Panc1 (cell line): ENCODE measurements at regions not wholly inside any gene's neighbourhood (a gene's known extent, or its start where the extent isn't known, plus 50 kb on each side); places are given as distances from the start of the nearest gene placed in this dataset.

ENCODE experiments used
- ATAC-seq: fragments of 200-7000 bp; cut with Tn5 transposase; 2 replicates; pipeline ENCODE4 v1.9.1; 2020; ENCODE audit warnings: mild to moderate bottlenecking, moderate library complexity
- BruUV-seq: library from RNA; stranded (reverse); fragments of 400-500 nt; replicated peaks from 2 replicates; lab custom pipeline; 2021; lab: Mats Ljungman, UMichigan
- CTCF ChIA-PET: fragments of 300-600 bp; sonication (Branson Sonifier 250); formaldehyde crosslinking; loops from one replicate; lab custom pipeline; 2022; ENCODE audit warnings: antibody characterized with exemption; lab: Charles Lee
- POLR2A ChIA-PET: fragments of 300-600 bp; sonication (Branson Sonifier 250); formaldehyde crosslinking; loops from one replicate; lab custom pipeline; 2022; ENCODE audit warnings: antibody characterized with exemption; lab: Charles Lee
- DNase-seq: peaks from one replicate; pipeline ENCODE4 v3.0.0-alpha.2; 2010; ENCODE audit warnings: low read depth, low spot score
- H3K27ac ChIP-seq: 2 replicates; pipeline ENCODE4 v1.5.1; 2011; ENCODE audit warnings: mild to moderate bottlenecking, low read length, inconsistent platforms
- H3K27me3 ChIP-seq: fragments of 200-500 bp; sonication (Bioruptor generic); 2 replicates; pipeline ENCODE4 v1.6.0; 2014; ENCODE audit warnings: low read length, inconsistent platforms; ENCODE audit not compliant: control insufficient read depth, insufficient read depth
- H3K36me3 ChIP-seq: fragments of 200-500 bp; sonication (Bioruptor generic); 2 replicates; pipeline ENCODE4 v1.5.1; 2014; ENCODE audit warnings: inconsistent platforms, mild to moderate bottlenecking, low read length, moderate library complexity; ENCODE audit not compliant: control insufficient read depth, insufficient read depth
- H3K4me1 ChIP-seq: 2 replicates; pipeline ENCODE4 v1.5.1; 2011; ENCODE audit warnings: inconsistent platforms, mild to moderate bottlenecking, low read length, moderate library complexity; ENCODE audit not compliant: control insufficient read depth, insufficient read depth
- H3K4me3 ChIP-seq, 2 experiments: 2 replicates each; pipeline ENCODE4 v1.5.1; 2011 to 2012; ENCODE audit warnings: low read depth in 2 of 2, low read length in 2 of 2, mild to moderate bottlenecking in 2 of 2, inconsistent platforms in 1 of 2, moderate library complexity in 1 of 2
- H3K9me3 ChIP-seq: fragments of 200-500 bp; sonication (Bioruptor generic); 2 replicates; pipeline ENCODE4 v1.5.1; 2014; ENCODE audit warnings: low read depth, mild to moderate bottlenecking, inconsistent platforms, low read length, moderate library complexity; ENCODE audit not compliant: control insufficient read depth, insufficient read depth
- CTCF ChIP-seq: fragments of 450-650 bp; IDR thresholded peaks from 2 replicates; pipeline ENCODE4 v1.5.1; 2017; ENCODE audit warnings: mild to moderate bottlenecking
- POLR2AphosphoS5 ChIP-seq: IDR thresholded peaks from 2 replicates; pipeline ENCODE4 v1.6.1; 2012; ENCODE audit warnings: mild to moderate bottlenecking, low read depth, low read length, moderate library complexity
- REST ChIP-seq, 2 experiments: IDR thresholded peaks; 2 replicates each; pipeline ENCODE4 v1.6.1; 2011 to 2012; ENCODE audit warnings: low read depth in 2 of 2, control low read depth in 1 of 2, low read length in 1 of 2, mild to moderate bottlenecking in 1 of 2, moderate library complexity in 1 of 2; ENCODE audit not compliant: insufficient read depth in 1 of 2
- SIN3A ChIP-seq: IDR thresholded peaks from 2 replicates; pipeline ENCODE4 v1.6.1; 2012; ENCODE audit warnings: low read depth, mild to moderate bottlenecking, low read length, moderate library complexity, borderline replicate concordance; ENCODE audit not compliant: insufficient read depth
- TCF7L2 ChIP-seq: IDR thresholded peaks from 2 replicates; pipeline ENCODE4 v1.6.1; 2011; ENCODE audit warnings: mild to moderate bottlenecking, low read depth, low read length, inconsistent platforms
- in situ Hi-C: cut with HindIII; loops from 2 replicates; pipeline ENCODE4 v1.10.0; 2016; ENCODE audit warnings: low sequenced_read_pairs, low pct_unique_long_range_greater_than_20kb
- intact Hi-C: fragments of 100-400 bp; cut with micrococcal nuclease; formaldehyde crosslinking; loops from one replicate; pipeline ENCODE4 v1.10.0; 2022; ENCODE audit not compliant: unreplicated experiment

GRCh38 chr2:11016735-11017388, 105.1 kb downstream of the KCNF1 start:
- intact Hi-C loops, result no loop called here
- ATAC-seq (no peak), DNase-seq (no peak)
- TF ChIP-seq TCF7L2, result no peak
- in situ Hi-C loops, result no loop called here
- Histone ChIP-seq H3K9me3 (no peaks in the 10 kb centered on the region), H3K4me1 (no peaks in the 10 kb centered on the region), H3K27ac (no peak overlapping the region), H3K4me3 (no peak overlapping the region), H3K27me3 (peaks cover 17% of the 10 kb centered on the region), H3K36me3 (no peaks in the 10 kb centered on the region)
- ChIA-PET POLR2A (no interaction called here), CTCF (no interaction called here)
- BruUV-seq, result no TSS peak

GRCh38 chr2:11017921-11018320, 106.2 kb downstream of the KCNF1 start:
- Histone ChIP-seq H3K4me1 (no peaks in the 10 kb centered on the region), H3K27me3 (peaks cover 17% of the 10 kb centered on the region), H3K36me3 (no peaks in the 10 kb centered on the region), H3K4me3 (no peak overlapping the region), H3K27ac (no peak overlapping the region), H3K9me3 (no peaks in the 10 kb centered on the region)
- no TSS peak for BruUV-seq
- no peak for TF ChIP-seq REST (IDR thresholded peaks at IDR 0.05; ENCODE audit: insufficient read depth in 1 of 2, low read depth in 2 of 2, low read length in 1 of 2)
- no peak for TF ChIP-seq CTCF
- TF ChIP-seq TCF7L2, result no peak
- TF ChIP-seq POLR2AphosphoS5, result no peak
- TF ChIP-seq SIN3A, result no peak
- DNase-seq (no peak), ATAC-seq (no peak)
- intact Hi-C loops (no loop called here), in situ Hi-C loops (no loop called here)
- ChIA-PET POLR2A (no interaction called here), CTCF (no interaction called here)

- no TSS peak for BruUV-seq
- TF ChIP-seq SIN3A, result no peak
- no peak for TF ChIP-seq TCF7L2
- no peak for TF ChIP-seq REST (IDR thresholded peaks at IDR 0.05; ENCODE audit: insufficient read depth in 1 of 2, low read depth in 2 of 2, low read length in 1 of 2)
- no peak for TF ChIP-seq CTCF
- no peak for TF ChIP-seq POLR2AphosphoS5
- ATAC-seq, result no peak
- no peaks in the 10 kb centered on the region for H3K36me3 ChIP-seq
- peaks cover 17% of the 10 kb centered on the region for H3K27me3 ChIP-seq
- intact Hi-C loops (no loop called here), in situ Hi-C loops (no loop called here)
- DNase-seq, result no peak
- H3K4me3 ChIP-seq, result no peak overlapping the region
- no peaks in the 10 kb centered on the region for H3K4me1 ChIP-seq
- no peaks in the 10 kb centered on the region for H3K9me3 ChIP-seq
- CTCF ChIA-PET, result no interaction called here
- POLR2A ChIA-PET, result no interaction called here
- no peak overlapping the region for H3K27ac ChIP-seq
These were observed 107.0 kb downstream of the KCNF1 start for GRCh38 chr2:11018651-11019185.
